ENCODE measurements at regions not wholly inside any gene's neighbourhood (a gene's known extent, or its start where the extent isn't known, plus 50 kb on each side); places are given as distances from the start of the nearest gene placed in this dataset.
A peak's percentile ranks its signal among the peaks of the same experiment; 100 is the strongest.

GRCh38 chr1:30641572-30642353, 81.6 kb downstream of the MATN1 start:
- Histone ChIP-seq H3K36me3 (ENCODE audit: control insufficient read depth in 1 of 2, insufficient read depth in 2 of 2, low read length in 1 of 2) (no peaks in the 10 kb centered on the region), H3K9me3 (ENCODE audit: control insufficient read depth, low read length) (no peaks in the 10 kb centered on the region), H3K4me3 (ENCODE audit: low read length in 2 of 2) (no peak overlapping the region), H3K4me1 (ENCODE audit: control insufficient read depth in 1 of 2, insufficient read depth in 2 of 2, low read length in 2 of 2) (no peaks in the 10 kb centered on the region), H3K27ac (ENCODE audit: low read depth in 1 of 2, low read length in 2 of 2) (no peak overlapping the region), H3K27me3 (ENCODE audit: control insufficient read depth in 1 of 2, insufficient read depth in 2 of 2, low read length in 1 of 2) (no peaks in the 10 kb centered on the region)
- peak in 1 of 2 donors; percentile 28 for DNase-seq
- intact Hi-C loops (cut with DNase I): no loop called here
- WGBS, 2 donors: 48 to 50% methylated on average over 13 of the region's 13 CpGs
- ATAC-seq (ENCODE audit: low FRiP score): no peak

DNA sequence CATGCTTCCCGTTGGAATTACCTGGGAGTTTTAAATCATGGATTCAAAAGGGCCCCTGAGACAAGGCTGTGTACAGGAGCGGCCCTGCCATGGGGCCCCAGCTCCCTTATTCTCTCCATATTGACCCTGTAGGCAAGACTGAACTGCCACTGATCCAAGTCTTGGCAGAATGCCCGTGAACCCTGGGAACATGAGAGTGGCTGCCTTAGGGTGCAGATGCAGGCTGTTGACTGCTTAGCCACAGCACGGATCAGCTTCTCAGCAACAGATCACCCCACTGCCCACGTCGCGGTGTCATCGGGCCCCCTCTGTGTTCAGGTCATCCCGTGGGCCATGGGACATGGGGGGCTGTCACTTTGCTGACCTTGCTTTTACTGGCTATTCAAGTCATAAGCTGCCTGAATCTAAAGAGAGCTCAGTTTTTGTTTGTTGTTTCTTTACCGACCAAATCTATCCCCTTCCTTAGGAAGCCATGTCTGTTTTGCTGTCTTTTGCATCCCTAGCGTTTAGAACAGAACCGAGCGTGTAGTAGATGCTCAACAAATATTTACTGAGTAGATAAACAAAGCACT, 83.4 kb downstream of the MATN1 start:
- Histone ChIP-seq H3K27ac (ENCODE audit: low read depth in 1 of 2, low read length in 2 of 2) (no peak overlapping the region), H3K4me1 (ENCODE audit: control insufficient read depth in 1 of 2, insufficient read depth in 2 of 2, low read length in 2 of 2) (no peaks in the 10 kb centered on the region), H3K36me3 (ENCODE audit: control insufficient read depth in 1 of 2, insufficient read depth in 2 of 2, low read length in 1 of 2) (no peaks in the 10 kb centered on the region), H3K27me3 (ENCODE audit: control insufficient read depth in 1 of 2, insufficient read depth in 2 of 2, low read length in 1 of 2) (no peaks in the 10 kb centered on the region), H3K4me3 (ENCODE audit: low read length in 2 of 2) (no peak overlapping the region), H3K9me3 (ENCODE audit: control insufficient read depth, low read length) (no peaks in the 10 kb centered on the region)
- intact Hi-C loops (cut with DNase I): no loop called here
- ATAC-seq (ENCODE audit: low FRiP score): no peak
- DNase-seq: peak in 1 of 2 donors; percentile 43
- WGBS, 2 donors: 60 to 66% methylated on average over 13 of the region's 13 CpGs

GRCh38 chr1:30638811-30639210, 84.6 kb downstream of the MATN1 start:
- DNase-seq (peak in 1 of 2 donors; percentile 35), ATAC-seq (ENCODE audit: low FRiP score) (no peak)
- no peaks in the 10 kb centered on the region for H3K4me1 ChIP-seq (ENCODE audit: control insufficient read depth in 1 of 2, insufficient read depth in 2 of 2, low read length in 2 of 2)
- no peak overlapping the region for H3K4me3 ChIP-seq (ENCODE audit: low read length in 2 of 2)
- intact Hi-C loops (cut with DNase I): no loop called here
- 86 to 88% methylated on average over 5 of the region's 5 CpGs for WGBS, 2 donors
- H3K9me3 ChIP-seq (ENCODE audit: control insufficient read depth, low read length): no peaks in the 10 kb centered on the region
- H3K27ac ChIP-seq (ENCODE audit: low read depth in 1 of 2, low read length in 2 of 2): no peak overlapping the region
- H3K27me3 ChIP-seq (ENCODE audit: control insufficient read depth in 1 of 2, insufficient read depth in 2 of 2, low read length in 1 of 2): no peaks in the 10 kb centered on the region
- H3K36me3 ChIP-seq (ENCODE audit: control insufficient read depth in 1 of 2, insufficient read depth in 2 of 2, low read length in 1 of 2): no peaks in the 10 kb centered on the region

DNA sequence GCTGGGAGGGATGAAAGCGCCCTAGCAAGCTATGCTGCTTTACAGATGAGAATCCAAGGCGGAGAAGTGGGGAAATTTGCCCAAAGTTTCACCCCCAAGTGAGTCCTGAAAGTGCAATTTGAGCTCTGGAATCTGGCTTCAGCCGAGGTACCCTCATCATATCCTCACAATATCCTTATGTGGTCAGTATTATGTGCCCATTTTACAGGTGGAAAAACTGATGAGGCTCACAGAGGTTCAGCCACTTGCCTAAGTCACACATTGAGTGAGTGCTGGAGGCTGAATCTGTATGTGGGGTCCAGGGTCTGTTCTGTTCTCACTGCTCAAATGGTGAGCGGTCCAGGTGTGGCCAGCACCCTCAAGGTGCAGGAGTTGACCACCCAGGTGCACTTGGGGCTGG, 85.3 kb downstream of the MATN1 start:
- Histone ChIP-seq H3K4me1 (ENCODE audit: control insufficient read depth in 1 of 2, insufficient read depth in 2 of 2, low read length in 2 of 2) (no peaks in the 10 kb centered on the region), H3K27me3 (ENCODE audit: control insufficient read depth in 1 of 2, insufficient read depth in 2 of 2, low read length in 1 of 2) (no peaks in the 10 kb centered on the region), H3K9me3 (ENCODE audit: control insufficient read depth, low read length) (no peaks in the 10 kb centered on the region), H3K36me3 (ENCODE audit: control insufficient read depth in 1 of 2, insufficient read depth in 2 of 2, low read length in 1 of 2) (no peaks in the 10 kb centered on the region), H3K4me3 (ENCODE audit: low read length in 2 of 2) (no peak overlapping the region), H3K27ac (ENCODE audit: low read depth in 1 of 2, low read length in 2 of 2) (no peak overlapping the region)
- ATAC-seq (ENCODE audit: low FRiP score) (no peak), DNase-seq (peak in 1 of 2 donors; percentile 3)
- 83 to 88% methylated on average over 4 of the region's 4 CpGs for WGBS, 2 donors
- intact Hi-C loops (cut with DNase I): no loop called here

DNA sequence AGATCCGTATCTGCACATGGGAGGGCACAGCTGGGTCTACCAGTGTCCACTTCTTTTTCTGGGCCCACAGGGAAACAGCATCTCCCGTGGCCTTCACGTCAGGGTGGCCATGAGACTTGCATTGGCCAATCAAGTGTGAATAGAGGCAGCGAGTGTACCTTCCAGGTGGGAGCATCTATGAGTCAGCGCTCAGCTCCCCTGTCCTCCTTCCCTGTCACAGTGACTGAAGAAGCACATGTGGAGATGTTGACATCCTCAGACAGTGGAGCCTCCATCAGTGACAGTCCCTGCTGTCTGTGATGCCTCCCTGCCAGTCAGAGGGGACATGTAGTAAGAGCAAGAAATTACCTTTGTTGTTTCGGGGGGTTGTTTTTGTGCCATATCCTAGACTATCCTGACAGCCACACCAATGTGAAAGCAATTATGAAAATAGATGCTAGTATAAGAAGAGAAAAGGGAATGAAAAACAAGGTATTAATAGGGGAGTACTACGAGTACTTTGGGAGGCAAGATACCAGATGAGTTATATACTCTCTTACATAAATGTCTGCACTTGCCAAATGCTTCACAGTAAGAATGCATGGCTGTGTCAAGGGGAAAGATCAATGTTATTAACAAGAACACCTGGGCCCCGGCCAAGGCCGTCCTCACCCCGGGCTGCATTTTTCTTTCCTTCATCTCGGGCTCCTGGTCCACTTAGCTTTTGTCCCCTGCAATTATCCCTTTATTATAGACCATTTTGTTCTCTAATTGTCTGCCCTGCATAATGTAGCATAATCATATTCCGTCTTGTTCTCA, 86.0 kb downstream of the MATN1 start:
- no peaks in the 10 kb centered on the region for H3K36me3 ChIP-seq (ENCODE audit: control insufficient read depth in 1 of 2, insufficient read depth in 2 of 2, low read length in 1 of 2)
- no peak overlapping the region for H3K27ac ChIP-seq (ENCODE audit: low read depth in 1 of 2, low read length in 2 of 2)
- H3K4me1 ChIP-seq (ENCODE audit: control insufficient read depth in 1 of 2, insufficient read depth in 2 of 2, low read length in 2 of 2): no peaks in the 10 kb centered on the region
- no peaks in the 10 kb centered on the region for H3K27me3 ChIP-seq (ENCODE audit: control insufficient read depth in 1 of 2, insufficient read depth in 2 of 2, low read length in 1 of 2)
- ATAC-seq (ENCODE audit: low FRiP score) (no peak), DNase-seq (peak in 1 of 2 donors; percentile 33)
- intact Hi-C loops (cut with DNase I): no loop called here
- no peak overlapping the region for H3K4me3 ChIP-seq (ENCODE audit: low read length in 2 of 2)
- H3K9me3 ChIP-seq (ENCODE audit: control insufficient read depth, low read length): no peaks in the 10 kb centered on the region
- 45 to 52% methylated on average over 12 of the region's 12 CpGs for WGBS, 2 donors

GRCh38 chr1:30636621-30637020, 86.8 kb downstream of the MATN1 start:
- Histone ChIP-seq H3K4me3 (ENCODE audit: low read length in 2 of 2) (no peak overlapping the region), H3K27me3 (ENCODE audit: control insufficient read depth in 1 of 2, insufficient read depth in 2 of 2, low read length in 1 of 2) (no peaks in the 10 kb centered on the region), H3K4me1 (ENCODE audit: control insufficient read depth in 1 of 2, insufficient read depth in 2 of 2, low read length in 2 of 2) (no peaks in the 10 kb centered on the region), H3K27ac (ENCODE audit: low read depth in 1 of 2, low read length in 2 of 2) (no peak overlapping the region), H3K9me3 (ENCODE audit: control insufficient read depth, low read length) (no peaks in the 10 kb centered on the region), H3K36me3 (ENCODE audit: control insufficient read depth in 1 of 2, insufficient read depth in 2 of 2, low read length in 1 of 2) (no peaks in the 10 kb centered on the region)
- WGBS, 2 donors: 73% methylated on average over 5 of the region's 5 CpGs
- no peak for ATAC-seq (ENCODE audit: low FRiP score)
- intact Hi-C loops (cut with DNase I): no loop called here
- no peak for DNase-seq

GRCh38 chr1:30635391-30635975, 87.9 kb downstream of the MATN1 start:
- 26 to 41% methylated on average over 8 of the region's 8 CpGs for WGBS, 2 donors
- H3K4me3 ChIP-seq (ENCODE audit: low read length in 2 of 2): no peak overlapping the region
- intact Hi-C loops (cut with DNase I): no loop called here
- no peak overlapping the region for H3K27ac ChIP-seq (ENCODE audit: low read depth in 1 of 2, low read length in 2 of 2)
- H3K4me1 ChIP-seq (ENCODE audit: control insufficient read depth in 1 of 2, insufficient read depth in 2 of 2, low read length in 2 of 2): no peaks in the 10 kb centered on the region
- H3K27me3 ChIP-seq (ENCODE audit: control insufficient read depth in 1 of 2, insufficient read depth in 2 of 2, low read length in 1 of 2): no peaks in the 10 kb centered on the region
- H3K36me3 ChIP-seq (ENCODE audit: control insufficient read depth in 1 of 2, insufficient read depth in 2 of 2, low read length in 1 of 2): no peaks in the 10 kb centered on the region
- no peaks in the 10 kb centered on the region for H3K9me3 ChIP-seq (ENCODE audit: control insufficient read depth, low read length)
- DNase-seq (peak in 1 of 2 donors; percentile 59), ATAC-seq (ENCODE audit: low FRiP score) (no peak)

- intact Hi-C loops (cut with DNase I): no loop called here
- H3K27me3 ChIP-seq (ENCODE audit: control insufficient read depth in 1 of 2, insufficient read depth in 2 of 2, low read length in 1 of 2): no peaks in the 10 kb centered on the region
- H3K9me3 ChIP-seq (ENCODE audit: control insufficient read depth, low read length): no peaks in the 10 kb centered on the region
- 85 to 94% methylated on average over 5 of the region's 5 CpGs for WGBS, 2 donors
- no peaks in the 10 kb centered on the region for H3K4me1 ChIP-seq (ENCODE audit: control insufficient read depth in 1 of 2, insufficient read depth in 2 of 2, low read length in 2 of 2)
- no peak for ATAC-seq (ENCODE audit: low FRiP score)
- H3K4me3 ChIP-seq (ENCODE audit: low read length in 2 of 2): no peak overlapping the region
- no peaks in the 10 kb centered on the region for H3K36me3 ChIP-seq (ENCODE audit: control insufficient read depth in 1 of 2, insufficient read depth in 2 of 2, low read length in 1 of 2)
- DNase-seq: peak in 1 of 2 donors; percentile 28
- no peak overlapping the region for H3K27ac ChIP-seq (ENCODE audit: low read depth in 1 of 2, low read length in 2 of 2)
Observed at GRCh38 chr1:30634507-30634906, 88.9 kb downstream of the MATN1 start.

Measured in aorta (tissue), 5 donors.